SK-N-SH treated with all-trans-retinoic acid at 6 μM for 48 hours (cell line): ENCODE measurements at regions not wholly inside any gene's neighbourhood (a gene's known extent, or its start where the extent isn't known, plus 50 kb on each side); places are given as distances from the start of the nearest gene placed in this dataset.

Experiments
- ARNTL ChIP-seq: fragments of 450-650 bp; formaldehyde crosslinking; IDR thresholded peaks from 2 replicates; pipeline ENCODE4 v1.5.0; 2020; ENCODE audit warnings: low read depth, mild to moderate bottlenecking, moderate library complexity, borderline replicate concordance
- ZNF70 ChIP-seq: fragments of 450-650 bp; formaldehyde crosslinking; IDR thresholded peaks from 2 replicates; pipeline ENCODE4 v1.5.0; 2020; ENCODE audit warnings: mild to moderate bottlenecking, moderate library complexity

GRCh38 chr3:148229107-148229506, 468.6 kb upstream of the AGTR1 start:
- TF ChIP-seq ARNTL (no peak), ZNF70 (CRISPR knock-in tag) (no peak)
